ENCODE measurements at regions not wholly inside any gene's neighbourhood (a gene's known extent, or its start where the extent isn't known, plus 50 kb on each side); places are given as distances from the start of the nearest gene placed in this dataset.
A peak's percentile ranks its signal among the peaks of the same experiment; 100 is the strongest.

DNA sequence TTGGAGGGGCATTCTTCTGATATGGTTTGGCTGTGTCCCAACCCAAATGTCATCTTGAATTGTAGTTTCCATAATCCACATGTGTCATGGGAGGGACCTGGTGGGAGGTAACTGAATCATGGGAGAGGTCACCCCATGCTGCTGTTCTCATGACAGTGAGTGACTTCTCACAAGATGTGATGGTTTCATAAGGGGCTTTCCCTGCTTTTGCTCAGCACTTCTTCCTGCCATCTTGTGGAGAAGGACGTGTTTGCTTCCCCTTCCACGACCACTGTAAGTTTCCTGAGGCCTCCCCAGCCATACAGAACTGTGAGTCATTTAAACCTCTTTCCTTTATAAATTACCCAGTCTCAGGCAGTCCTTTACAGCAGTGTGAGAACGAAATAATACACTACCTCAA, 382.4 kb downstream of the VRK1 start:
- Mint-ChIP-seq H3K4me3 (no peak overlapping the region), H3K27me3 (ENCODE audit: insufficient read depth) (peaks cover 2% of the 10 kb centered on the region), H3K27ac (no peak overlapping the region), H3K4me1 (ENCODE audit: low read depth) (peaks cover 18% of the 10 kb centered on the region), H3K9me3 (peaks cover 17% of the 10 kb centered on the region), H3K36me3 (ENCODE audit: low read depth) (peaks cover 2% of the 10 kb centered on the region)
- DNase-seq (ENCODE audit: low spot score) = no peak
- intact Hi-C loops (cut with micrococcal nuclease) = loop anchor here (5.0 kb wide), 1 partner anchor 458 kb away; no protein-coding TSS in a partner anchor

DNA sequence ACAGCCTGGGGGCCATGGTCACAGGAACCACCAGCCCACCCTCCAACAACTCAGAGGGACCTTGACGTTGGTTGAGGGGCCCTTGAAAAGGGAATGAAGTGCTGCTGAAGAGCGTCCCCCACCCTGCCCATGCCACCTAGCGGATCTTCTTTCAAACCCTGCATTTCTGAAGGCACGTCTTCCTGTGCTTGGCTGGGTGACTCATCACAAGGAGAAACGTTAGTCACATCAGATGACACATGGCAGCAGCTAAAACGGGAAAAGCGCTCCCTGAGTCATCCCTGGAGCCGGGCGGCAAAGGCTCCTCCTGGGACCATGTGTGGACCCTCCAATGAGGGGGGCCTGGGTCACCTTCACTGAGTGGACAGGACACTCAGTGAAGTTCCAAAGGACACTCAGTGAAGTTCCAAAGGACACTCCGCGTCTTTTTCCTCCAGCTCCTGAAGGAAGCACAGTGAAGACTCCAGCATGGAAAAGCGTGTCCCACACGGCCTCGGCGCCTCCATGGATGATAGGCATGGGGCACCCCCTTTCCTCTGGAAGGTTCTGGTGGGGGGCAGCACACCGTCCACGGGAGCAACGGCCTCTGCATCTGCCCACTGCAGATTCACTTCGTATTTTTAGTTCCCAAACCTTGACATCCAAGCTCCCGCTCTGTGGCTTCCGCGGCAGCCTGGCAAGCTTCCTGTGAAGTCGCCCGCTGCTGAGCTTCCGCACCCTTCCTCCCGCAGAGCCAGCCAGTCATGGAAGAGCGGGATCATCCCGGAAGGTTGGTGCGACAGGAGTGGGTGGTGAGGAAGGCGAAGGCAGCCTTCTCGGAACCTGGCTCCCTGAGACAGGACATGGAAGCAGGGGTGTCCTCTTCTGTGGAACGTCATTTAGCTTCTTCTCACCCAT, 383.4 kb downstream of the VRK1 start:
- DNase-seq (ENCODE audit: low spot score) = no peak
- Mint-ChIP-seq H3K27ac (no peak overlapping the region), H3K9me3 (peaks cover 17% of the 10 kb centered on the region), H3K4me1 (ENCODE audit: low read depth) (peaks cover 18% of the 10 kb centered on the region), H3K4me3 (no peak overlapping the region), H3K27me3 (ENCODE audit: insufficient read depth) (peaks cover 2% of the 10 kb centered on the region), H3K36me3 (ENCODE audit: low read depth) (peaks cover 2% of the 10 kb centered on the region)
- intact Hi-C loops (cut with micrococcal nuclease) = no loop called here

DNA sequence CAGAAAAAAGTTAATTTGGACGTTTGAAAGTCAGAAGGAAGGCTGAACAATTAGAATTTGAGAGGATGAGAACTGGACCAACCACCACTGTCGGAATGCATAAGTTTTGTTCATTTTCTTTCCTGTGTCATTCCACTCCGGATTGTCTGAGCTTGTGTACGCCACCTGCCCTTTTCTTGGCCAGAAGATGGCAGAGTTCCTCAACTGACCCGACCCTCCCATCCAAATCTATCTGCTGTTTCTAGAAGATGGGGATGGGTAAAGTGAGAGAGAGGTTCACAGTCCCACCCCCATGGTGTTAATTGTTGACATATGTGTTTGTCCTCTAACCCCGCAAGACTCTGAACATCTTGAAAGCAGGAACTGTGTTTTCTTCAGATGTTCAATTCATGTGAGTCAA, 388.0 kb downstream of the VRK1 start:
- intact Hi-C loops (cut with micrococcal nuclease) = no loop called here
- peaks cover 2% of the 10 kb centered on the region for H3K4me1 Mint-ChIP-seq (ENCODE audit: low read depth)
- peaks cover 7% of the 10 kb centered on the region for H3K9me3 Mint-ChIP-seq
- peaks cover 2% of the 10 kb centered on the region for H3K36me3 Mint-ChIP-seq (ENCODE audit: low read depth)
- no peak overlapping the region for H3K4me3 Mint-ChIP-seq
- H3K27me3 Mint-ChIP-seq (ENCODE audit: insufficient read depth) = peaks cover 3% of the 10 kb centered on the region
- H3K27ac Mint-ChIP-seq = no peak overlapping the region
- no peak for DNase-seq (ENCODE audit: low spot score)

DNA sequence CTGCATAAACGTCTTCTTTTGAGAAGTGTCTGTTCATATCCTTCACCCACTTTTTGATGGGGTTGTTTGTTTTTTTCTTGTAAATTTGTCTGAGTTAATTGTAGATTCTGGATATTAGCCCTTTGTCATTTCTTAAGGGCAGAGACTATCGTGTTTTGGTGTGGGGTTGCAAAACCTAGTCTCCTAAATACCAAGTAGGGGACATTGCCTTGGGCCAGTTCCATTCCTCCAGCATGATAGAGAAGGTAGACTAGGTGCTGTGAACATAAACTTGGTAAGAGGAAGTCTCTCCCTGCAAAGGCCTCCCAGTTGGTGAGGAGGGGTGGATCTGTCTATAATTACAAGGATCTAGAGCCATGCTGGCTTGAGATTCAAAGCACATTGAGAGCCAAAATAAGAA, 390.7 kb downstream of the VRK1 start:
- Mint-ChIP-seq H3K4me1 (ENCODE audit: low read depth) (no peaks in the 10 kb centered on the region), H3K4me3 (no peak overlapping the region), H3K27me3 (ENCODE audit: insufficient read depth) (peaks cover 10% of the 10 kb centered on the region), H3K9me3 (peaks cover 4% of the 10 kb centered on the region), H3K27ac (no peak overlapping the region), H3K36me3 (ENCODE audit: low read depth) (no peaks in the 10 kb centered on the region)
- DNase-seq (ENCODE audit: low spot score) = no peak
- intact Hi-C loops (cut with micrococcal nuclease) = no loop called here

DNA sequence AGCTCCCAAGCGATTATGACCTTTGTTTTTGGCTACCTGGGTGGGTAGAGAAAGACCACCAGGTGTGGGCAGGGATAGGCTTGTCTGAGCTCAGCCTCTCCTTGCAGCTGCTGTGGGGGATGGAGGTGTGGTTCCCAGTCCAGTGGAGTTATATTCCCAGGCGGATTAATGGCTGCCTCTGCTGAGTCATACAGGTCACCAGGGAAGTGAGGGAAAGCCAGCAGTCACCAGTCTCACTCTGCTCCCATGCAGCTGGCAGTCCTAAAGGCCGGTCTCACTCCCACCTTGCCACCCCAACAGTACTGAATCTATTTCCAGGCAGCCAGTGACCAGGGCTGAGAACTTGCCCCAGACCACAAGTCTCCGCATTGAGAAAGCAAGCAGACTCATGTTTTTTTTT, 399.2 kb downstream of the VRK1 start:
- Mint-ChIP-seq H3K27me3 (ENCODE audit: insufficient read depth) (peaks cover 8% of the 10 kb centered on the region), H3K4me1 (ENCODE audit: low read depth) (no peaks in the 10 kb centered on the region), H3K36me3 (ENCODE audit: low read depth) (peaks cover 2% of the 10 kb centered on the region), H3K4me3 (no peak overlapping the region), H3K9me3 (peaks cover 15% of the 10 kb centered on the region), H3K27ac (no peak overlapping the region)
- DNase-seq (ENCODE audit: low spot score) = no peak
- intact Hi-C loops (cut with micrococcal nuclease) = no loop called here

DNA sequence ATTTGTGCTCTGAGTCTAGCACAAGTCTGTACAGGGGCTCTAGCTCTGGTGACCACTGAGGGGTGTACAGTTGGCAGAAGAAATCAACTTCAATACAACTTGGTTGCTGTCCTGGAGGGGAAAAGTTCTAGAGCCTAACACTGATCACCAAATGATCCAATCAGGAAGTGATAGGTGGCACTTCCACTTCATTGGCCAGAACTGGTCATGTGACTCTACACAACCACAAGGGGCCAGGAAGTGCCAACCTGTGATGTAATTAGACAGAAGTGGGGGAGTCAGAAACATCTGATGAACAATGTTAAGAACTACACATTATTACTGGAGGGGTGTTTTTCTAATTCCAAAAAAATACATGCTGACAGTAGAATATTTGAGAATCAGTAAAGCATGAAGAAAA, 401.6 kb downstream of the VRK1 start:
- Mint-ChIP-seq H3K27ac (no peak overlapping the region), H3K4me1 (ENCODE audit: low read depth) (no peaks in the 10 kb centered on the region), H3K9me3 (peaks cover 10% of the 10 kb centered on the region), H3K4me3 (no peak overlapping the region), H3K27me3 (ENCODE audit: insufficient read depth) (peaks cover 15% of the 10 kb centered on the region), H3K36me3 (ENCODE audit: low read depth) (peaks cover 2% of the 10 kb centered on the region)
- intact Hi-C loops (cut with micrococcal nuclease) = no loop called here
- DNase-seq (ENCODE audit: low spot score) = no peak

DNA sequence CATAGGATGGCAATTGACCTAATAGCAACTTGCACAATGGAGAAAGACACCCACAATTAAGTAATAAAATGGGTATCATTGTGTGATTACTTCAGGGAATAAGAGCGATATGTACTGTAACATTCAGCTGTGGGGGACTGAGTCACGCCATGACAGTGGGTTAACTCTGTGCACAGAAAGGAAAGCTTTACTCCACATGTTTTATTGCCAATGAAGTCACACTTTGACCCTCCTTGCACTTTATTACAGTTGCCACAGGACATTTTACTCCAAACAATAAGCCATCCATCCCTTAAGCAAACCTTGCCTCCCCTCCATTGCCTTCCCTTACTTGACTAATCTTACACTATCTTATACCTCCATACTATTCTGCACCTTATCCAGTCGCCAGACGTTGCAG, 403.1 kb downstream of the VRK1 start:
- Mint-ChIP-seq H3K9me3 (peaks cover 10% of the 10 kb centered on the region), H3K36me3 (ENCODE audit: low read depth) (peaks cover 2% of the 10 kb centered on the region), H3K4me1 (ENCODE audit: low read depth) (no peaks in the 10 kb centered on the region), H3K27ac (no peak overlapping the region), H3K27me3 (ENCODE audit: insufficient read depth) (peaks cover 21% of the 10 kb centered on the region), H3K4me3 (no peak overlapping the region)
- intact Hi-C loops (cut with micrococcal nuclease) = no loop called here
- no peak for DNase-seq (ENCODE audit: low spot score)

DNA sequence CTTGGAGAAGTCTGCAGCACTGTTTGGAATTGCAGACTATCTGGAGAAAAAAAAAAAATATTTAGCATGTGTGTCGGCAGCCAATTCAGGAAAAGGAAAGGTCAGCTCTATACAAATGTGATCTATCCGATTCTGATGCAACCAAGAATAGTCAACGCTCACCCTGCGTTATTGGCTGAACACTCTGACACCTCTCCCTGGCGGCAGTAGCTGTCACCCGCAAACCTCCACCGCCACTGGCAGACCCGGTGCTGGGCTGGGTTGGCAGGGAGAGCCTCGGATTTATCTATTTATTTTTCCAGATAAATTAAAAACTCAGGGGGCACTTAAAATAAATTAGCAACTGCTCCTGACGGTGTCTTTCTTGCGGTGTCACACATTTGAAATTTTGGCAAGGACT, 409.7 kb downstream of the VRK1 start:
- Mint-ChIP-seq H3K27ac (no peak overlapping the region), H3K4me3 (no peak overlapping the region), H3K36me3 (ENCODE audit: low read depth) (no peaks in the 10 kb centered on the region), H3K4me1 (ENCODE audit: low read depth) (no peaks in the 10 kb centered on the region), H3K27me3 (ENCODE audit: insufficient read depth) (peaks cover 31% of the 10 kb centered on the region), H3K9me3 (no peaks in the 10 kb centered on the region)
- DNase-seq (ENCODE audit: low spot score) = no peak
- intact Hi-C loops (cut with micrococcal nuclease) = no loop called here

DNA sequence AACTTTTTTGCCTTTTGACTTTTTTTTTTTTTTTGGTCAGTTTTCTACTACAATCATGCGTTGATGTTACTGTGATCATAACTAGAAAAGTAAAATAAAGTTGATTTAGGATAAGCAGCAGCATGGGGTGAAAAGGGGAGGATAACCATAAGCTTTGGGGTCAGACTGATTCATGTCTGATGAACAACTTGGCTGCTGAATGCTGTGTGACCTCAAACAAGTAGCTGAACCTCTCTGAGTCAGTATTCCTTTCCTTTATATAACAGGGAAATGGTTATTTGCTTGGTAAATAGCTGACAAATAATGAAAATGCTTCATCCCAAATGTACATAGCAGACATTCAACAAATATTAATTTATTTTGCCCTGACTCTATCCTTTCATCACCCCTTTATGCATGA, 413.0 kb downstream of the VRK1 start:
- H3K9me3 Mint-ChIP-seq = no peaks in the 10 kb centered on the region
- H3K4me1 Mint-ChIP-seq (ENCODE audit: low read depth) = no peaks in the 10 kb centered on the region
- H3K27me3 Mint-ChIP-seq (ENCODE audit: insufficient read depth) = peaks cover 21% of the 10 kb centered on the region
- DNase-seq (ENCODE audit: low spot score) = no peak
- intact Hi-C loops (cut with micrococcal nuclease) = no loop called here
- no peaks in the 10 kb centered on the region for H3K36me3 Mint-ChIP-seq (ENCODE audit: low read depth)
- H3K4me3 Mint-ChIP-seq = no peak overlapping the region
- no peak overlapping the region for H3K27ac Mint-ChIP-seq

DNA sequence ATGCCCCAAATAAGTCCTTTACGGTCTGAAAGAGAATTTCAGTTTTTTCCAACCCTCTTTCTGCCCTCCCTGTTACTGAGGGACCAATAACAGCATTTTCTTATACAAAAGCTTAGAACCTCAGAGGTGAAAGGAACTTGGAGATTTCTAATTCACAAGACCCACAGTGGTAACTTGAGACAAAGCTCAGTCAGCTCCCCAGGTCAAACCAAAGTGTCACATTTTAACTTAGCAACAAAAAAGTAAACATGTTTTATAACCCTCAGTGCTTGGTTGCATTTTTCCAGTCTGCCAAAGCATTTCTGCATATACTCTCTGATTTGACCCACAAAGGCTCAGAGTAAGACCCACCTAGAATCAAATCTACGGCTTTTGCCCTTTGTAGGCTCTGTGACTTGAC, 415.2 kb downstream of the VRK1 start:
- no peak overlapping the region for H3K4me3 Mint-ChIP-seq
- H3K27me3 Mint-ChIP-seq (ENCODE audit: insufficient read depth) = peaks cover 26% of the 10 kb centered on the region
- DNase-seq (ENCODE audit: low spot score) = no peak
- H3K4me1 Mint-ChIP-seq (ENCODE audit: low read depth) = no peaks in the 10 kb centered on the region
- H3K36me3 Mint-ChIP-seq (ENCODE audit: low read depth) = no peaks in the 10 kb centered on the region
- intact Hi-C loops (cut with micrococcal nuclease) = no loop called here
- H3K9me3 Mint-ChIP-seq = no peaks in the 10 kb centered on the region
- no peak overlapping the region for H3K27ac Mint-ChIP-seq

DNA sequence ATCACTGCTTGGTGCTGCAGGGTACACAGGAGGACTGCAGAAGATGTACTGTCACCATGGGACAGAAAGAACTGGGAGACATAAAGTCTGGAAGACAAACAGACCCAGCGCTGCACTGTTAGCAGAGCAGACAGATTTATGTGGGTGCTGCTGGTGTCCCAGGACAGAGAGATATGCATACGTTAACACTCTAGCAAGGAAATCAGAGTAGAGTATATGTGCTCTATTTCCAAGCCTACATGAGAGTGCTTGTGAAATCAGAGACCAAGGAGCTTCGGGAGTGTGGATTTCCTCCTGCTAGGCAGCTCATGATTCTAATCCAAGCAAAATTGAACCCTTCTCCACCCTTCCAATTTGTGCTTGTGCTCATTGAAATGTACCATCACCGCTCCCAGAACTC, 416.5 kb downstream of the VRK1 start:
- no peaks in the 10 kb centered on the region for H3K4me1 Mint-ChIP-seq (ENCODE audit: low read depth)
- no peak overlapping the region for H3K4me3 Mint-ChIP-seq
- intact Hi-C loops (cut with micrococcal nuclease) = no loop called here
- no peak for DNase-seq (ENCODE audit: low spot score)
- no peaks in the 10 kb centered on the region for H3K9me3 Mint-ChIP-seq
- no peaks in the 10 kb centered on the region for H3K36me3 Mint-ChIP-seq (ENCODE audit: low read depth)
- H3K27ac Mint-ChIP-seq = no peak overlapping the region
- peaks cover 38% of the 10 kb centered on the region for H3K27me3 Mint-ChIP-seq (ENCODE audit: insufficient read depth)

DNA sequence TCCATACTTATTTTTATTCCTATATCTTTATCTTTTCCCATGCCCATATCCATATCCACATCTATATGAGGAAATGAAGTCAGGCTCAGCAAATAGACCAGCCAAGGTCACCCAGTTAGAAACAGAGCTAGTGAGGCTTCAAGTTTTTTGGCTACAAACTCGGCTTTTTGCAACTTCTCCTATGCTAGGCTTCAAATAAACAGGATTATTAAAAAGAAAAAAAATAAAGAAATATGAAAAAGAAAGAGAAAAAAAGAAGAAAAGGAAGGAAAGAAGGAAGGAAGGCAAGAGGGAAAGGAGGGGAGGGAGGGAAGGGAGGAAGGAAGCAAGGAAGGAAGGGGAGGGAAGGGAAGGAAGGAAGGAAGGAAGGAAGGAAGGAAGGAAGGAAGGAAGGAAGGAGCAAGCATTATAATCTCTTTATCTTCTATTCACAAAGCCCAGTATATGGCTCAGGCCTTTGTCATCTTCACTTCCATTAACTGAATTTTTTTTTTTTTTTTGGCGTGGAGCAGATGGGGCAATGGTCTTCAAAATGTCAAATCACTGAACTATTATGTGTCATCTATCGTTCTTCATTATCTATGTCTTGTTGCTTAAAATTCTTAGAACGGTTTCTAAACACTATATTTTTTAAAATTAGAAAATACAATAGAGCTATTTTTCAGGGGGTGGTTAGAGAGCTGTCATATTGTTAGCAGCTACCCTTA, 418.2 kb downstream of the VRK1 start:
- H3K27ac Mint-ChIP-seq = no peak overlapping the region
- H3K36me3 Mint-ChIP-seq (ENCODE audit: low read depth) = no peaks in the 10 kb centered on the region
- intact Hi-C loops (cut with micrococcal nuclease) = no loop called here
- H3K4me3 Mint-ChIP-seq = no peak overlapping the region
- no peaks in the 10 kb centered on the region for H3K9me3 Mint-ChIP-seq
- H3K4me1 Mint-ChIP-seq (ENCODE audit: low read depth) = peaks cover 10% of the 10 kb centered on the region
- H3K27me3 Mint-ChIP-seq (ENCODE audit: insufficient read depth) = peaks cover 41% of the 10 kb centered on the region
- DNase-seq (ENCODE audit: low spot score) = no peak

DNA sequence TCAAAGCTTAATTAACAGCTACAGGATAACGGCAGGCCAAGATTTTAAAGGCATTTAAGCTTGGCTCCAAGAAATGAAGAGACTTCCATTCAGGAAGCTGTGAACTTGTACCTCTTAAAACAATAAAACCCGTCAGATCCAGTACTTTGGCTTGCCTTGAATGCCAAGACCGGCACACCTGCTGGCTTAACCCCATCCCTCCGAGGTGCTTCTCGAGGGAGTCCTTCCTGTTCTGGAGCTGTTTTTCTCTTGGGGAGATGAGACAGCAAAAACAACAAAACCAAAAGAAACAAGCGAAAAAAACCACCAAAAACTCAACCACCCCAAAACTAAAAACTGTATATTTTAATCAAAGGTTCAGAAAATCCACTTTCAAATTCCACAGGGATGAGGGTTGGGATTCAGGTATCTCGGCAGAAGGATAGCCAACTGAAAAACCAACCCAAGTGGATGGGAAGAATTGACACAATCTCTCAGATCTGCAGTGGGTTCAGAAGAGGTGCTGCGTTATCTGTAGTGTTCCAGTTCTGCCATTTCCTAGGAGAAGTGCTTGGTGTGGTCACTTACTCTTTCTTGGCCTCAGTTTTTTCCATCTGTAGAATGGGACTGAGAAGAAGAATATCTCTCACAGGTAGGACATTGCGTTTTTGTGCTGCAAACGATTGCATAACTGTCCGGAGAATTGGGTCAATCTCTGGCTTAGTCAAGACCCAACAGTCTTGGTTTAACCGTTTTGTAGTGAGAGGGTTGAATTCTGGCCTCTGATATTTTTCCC, 420.1 kb downstream of the VRK1 start:
- intact Hi-C loops (cut with micrococcal nuclease) = no loop called here
- no peak for DNase-seq (ENCODE audit: low spot score)
- peak overlapping the region; percentile 35 for H3K4me3 Mint-ChIP-seq
- H3K27ac Mint-ChIP-seq = no peak overlapping the region
- H3K4me1 Mint-ChIP-seq (ENCODE audit: low read depth) = peaks cover 10% of the 10 kb centered on the region
- H3K9me3 Mint-ChIP-seq = no peaks in the 10 kb centered on the region
- no peaks in the 10 kb centered on the region for H3K36me3 Mint-ChIP-seq (ENCODE audit: low read depth)
- peaks cover 49% of the 10 kb centered on the region for H3K27me3 Mint-ChIP-seq (ENCODE audit: insufficient read depth)
